ENCODE measurements at regions not wholly inside any gene's neighbourhood (a gene's known extent, or its start where the extent isn't known, plus 50 kb on each side); places are given as distances from the start of the nearest gene placed in this dataset.

GRCh38 chr2:142536492-142536891 lies 341.0 kb upstream of the KYNU start:
- no peak overlapping the region for H3K56ac ChIP-seq (ENCODE audit: insufficient read length, low read depth, low read length)
- no peaks in the 10 kb centered on the region for H3K27me3 ChIP-seq (ENCODE audit: insufficient read depth, low read length)
- Mint-ChIP-seq H3K4me3 (no peak overlapping the region), H3K27me3 (ENCODE audit: low read depth) (no peaks in the 10 kb centered on the region), H3K9me3 (no peaks in the 10 kb centered on the region), H3K27ac (no peak overlapping the region), H3K4me1 (peaks cover 0 to 3% of the 10 kb centered on the region in 2 experiments; a peak in 2 of 4 replicates), H3K36me3 (ENCODE audit: insufficient read depth in 1 of 3, low read depth in 3 of 3) (no peaks in the 10 kb centered on the region)
- no CpG with 5 or more reads among the region's 6 CpGs for WGBS (ENCODE audit: extremely low coverage, insufficient read length, low lambda C conversion rate)
- no peaks in the 10 kb centered on the region for H4K20me1 ChIP-seq (ENCODE audit: control insufficient read depth, insufficient read depth, insufficient read length)
- no peak overlapping the region for H3K27ac ChIP-seq (ENCODE audit: insufficient read length, low read depth, low read length)
- H2AFZ ChIP-seq (ENCODE audit: low read length): no peak overlapping the region
- H3K23me2 ChIP-seq (ENCODE audit: insufficient read length, low read depth, low read length, poor library complexity, severe bottlenecking): no peaks in the 10 kb centered on the region
- no peaks in the 10 kb centered on the region for H3K9me3 ChIP-seq (ENCODE audit: control insufficient read depth, low read depth, low read length)
- H4K8ac ChIP-seq (replicated peaks; ENCODE audit: insufficient read length, low read depth, low read length): no peak overlapping the region
- H4K5ac ChIP-seq (ENCODE audit: insufficient read length, low read depth, low read length): no peak overlapping the region
- DNase-seq: no peak
- H3T11ph ChIP-seq (ENCODE audit: low read length): no peak overlapping the region
- no peak overlapping the region for H3K23ac ChIP-seq (ENCODE audit: insufficient read length, low read depth, low read length)
- H2BK5ac ChIP-seq (ENCODE audit: insufficient read length, low read length): no peak overlapping the region
- H3K18ac ChIP-seq (ENCODE audit: insufficient read length, low read depth, low read length): no peak overlapping the region
- no peaks in the 10 kb centered on the region for H3K79me2 ChIP-seq (ENCODE audit: insufficient read depth, low read length)
- no peak overlapping the region for H2AK5ac ChIP-seq (ENCODE audit: insufficient read length, low read length)
- no peaks in the 10 kb centered on the region for H3K79me1 ChIP-seq (ENCODE audit: insufficient read depth, low read depth, low read length, poor library complexity, severe bottlenecking)
- H2BK120ac ChIP-seq (ENCODE audit: low read depth, low read length, poor library complexity, severe bottlenecking): no peak overlapping the region
- H3K9ac ChIP-seq (ENCODE audit: extremely low read depth, insufficient read length, low read length): no peak overlapping the region
- no peak overlapping the region for H2BK12ac ChIP-seq (ENCODE audit: insufficient read length, low read depth, low read length)
- H3K14ac ChIP-seq (ENCODE audit: insufficient read depth, low read length): no peak overlapping the region
- no peak overlapping the region for H4K91ac ChIP-seq (ENCODE audit: insufficient read length, low read depth, low read length)
- H2BK15ac ChIP-seq (ENCODE audit: low read depth, low read length): no peak overlapping the region
- TF ChIP-seq CTCF (conservative IDR thresholded peaks at IDR 0.05): no peak
- H2BK20ac ChIP-seq (ENCODE audit: low read depth, low read length, poor library complexity, severe bottlenecking): no peak overlapping the region
- no peak overlapping the region for H3K4ac ChIP-seq (ENCODE audit: low read depth, low read length)
- H3K4me2 ChIP-seq (ENCODE audit: insufficient read depth, insufficient read length, low read length): no peak overlapping the region
- no peaks in the 10 kb centered on the region for H3K4me1 ChIP-seq (ENCODE audit: insufficient read depth, low read length)

Data from H9 (cell line).